ENCODE measurements at regions not wholly inside any gene's neighbourhood (a gene's known extent, or its start where the extent isn't known, plus 50 kb on each side); places are given as distances from the start of the nearest gene placed in this dataset.

DNA sequence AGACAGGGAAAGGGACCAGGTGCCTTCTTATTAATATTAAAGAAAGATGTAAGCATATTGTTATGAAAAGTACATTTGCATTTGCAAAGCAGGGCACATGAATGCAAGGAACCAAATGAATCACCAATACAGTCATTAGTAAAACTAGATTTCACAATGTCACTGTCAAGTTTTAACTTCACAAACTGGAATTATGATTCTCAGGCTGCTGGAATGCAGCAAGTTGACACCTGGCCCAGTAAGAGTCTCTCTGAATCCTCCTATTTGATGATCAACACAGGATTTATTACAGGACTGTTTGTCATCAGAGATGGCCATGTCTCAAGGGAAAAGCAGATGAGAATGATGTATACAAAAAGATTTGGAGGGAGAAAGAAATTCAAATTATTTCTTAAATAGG lies 72.9 kb upstream of the STK39 start:
- no peak overlapping the region for H3K4me3 Mint-ChIP-seq (ENCODE audit: unreplicated experiment)
- H3K27ac Mint-ChIP-seq (ENCODE audit: unreplicated experiment), result no peak overlapping the region
- DNase-seq (ENCODE audit: low spot score), result no peak
- no peaks in the 10 kb centered on the region for H3K36me3 Mint-ChIP-seq (ENCODE audit: low read depth)
- TF ChIP-seq CTCF (IDR thresholded peaks at IDR 0.05), result no peak
- peaks cover 20% of the 10 kb centered on the region for H3K4me1 Mint-ChIP-seq (ENCODE audit: low read depth)
- H3K9me3 Mint-ChIP-seq (ENCODE audit: low read depth), result peaks cover 6% of the 10 kb centered on the region
- no peaks in the 10 kb centered on the region for H3K27me3 Mint-ChIP-seq (ENCODE audit: low read depth)

DNA sequence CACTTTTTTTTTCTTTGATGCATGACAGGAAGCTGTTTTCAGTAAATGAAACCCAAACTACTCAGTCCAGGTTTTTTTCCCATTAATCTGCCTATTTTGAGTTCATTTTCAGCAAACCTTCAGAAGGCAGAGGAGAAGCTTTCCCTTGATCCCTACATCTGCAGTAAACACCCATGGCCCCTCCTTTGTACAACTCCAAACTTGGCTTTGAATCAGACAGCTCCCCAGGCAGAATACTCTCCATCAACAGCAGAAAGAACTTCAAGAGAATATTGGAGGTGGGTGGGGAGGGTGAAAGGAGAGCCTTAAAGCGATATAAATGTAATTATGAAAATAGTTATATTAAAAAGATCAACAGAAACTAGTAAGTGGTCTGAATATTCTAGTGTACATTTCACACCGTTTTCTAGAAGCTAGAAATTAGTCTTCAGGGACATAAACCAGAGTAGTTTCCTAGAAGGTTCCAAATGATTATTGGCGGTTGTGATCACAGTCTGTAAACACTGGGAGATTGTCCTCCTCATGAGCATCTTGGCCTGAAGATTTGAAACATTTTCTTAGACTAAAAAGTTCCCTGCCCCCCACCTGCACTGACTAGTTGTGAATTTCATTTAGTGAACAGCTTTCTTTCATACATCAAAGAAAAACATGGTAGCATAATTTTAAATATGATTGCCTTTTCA lies 75.1 kb upstream of the STK39 start:
- TF ChIP-seq CTCF (IDR thresholded peaks at IDR 0.05), result no peak
- Mint-ChIP-seq H3K9me3 (ENCODE audit: low read depth) (peaks cover 2% of the 10 kb centered on the region), H3K27me3 (ENCODE audit: low read depth) (no peaks in the 10 kb centered on the region), H3K27ac (ENCODE audit: unreplicated experiment) (no peak overlapping the region), H3K36me3 (ENCODE audit: low read depth) (no peaks in the 10 kb centered on the region), H3K4me3 (ENCODE audit: unreplicated experiment) (no peak overlapping the region), H3K4me1 (ENCODE audit: low read depth) (peaks cover 4% of the 10 kb centered on the region)
- DNase-seq (ENCODE audit: low spot score), result no peak

GRCh38 chr2:168323529-168324021 lies 76.2 kb upstream of the STK39 start:
- H3K4me1 Mint-ChIP-seq (ENCODE audit: low read depth), result peaks cover 4% of the 10 kb centered on the region

GRCh38 chr2:168326572-168326971 lies 79.2 kb upstream of the STK39 start:
- no peak for TF ChIP-seq CTCF (IDR thresholded peaks at IDR 0.05)
- H3K4me1 Mint-ChIP-seq (ENCODE audit: low read depth), result no peaks in the 10 kb centered on the region

More at GRCh38 chr2:168323529-168324021, 76.2 kb upstream of the STK39 start:
- Mint-ChIP-seq H3K27ac (ENCODE audit: unreplicated experiment) (no peak overlapping the region), H3K36me3 (ENCODE audit: low read depth) (no peaks in the 10 kb centered on the region), H3K27me3 (ENCODE audit: low read depth) (no peaks in the 10 kb centered on the region), H3K9me3 (ENCODE audit: low read depth) (peaks cover 2% of the 10 kb centered on the region), H3K4me3 (ENCODE audit: unreplicated experiment) (no peak overlapping the region)
- DNase-seq (ENCODE audit: low spot score), result no peak
- no peak for TF ChIP-seq CTCF (IDR thresholded peaks at IDR 0.05)

DNA sequence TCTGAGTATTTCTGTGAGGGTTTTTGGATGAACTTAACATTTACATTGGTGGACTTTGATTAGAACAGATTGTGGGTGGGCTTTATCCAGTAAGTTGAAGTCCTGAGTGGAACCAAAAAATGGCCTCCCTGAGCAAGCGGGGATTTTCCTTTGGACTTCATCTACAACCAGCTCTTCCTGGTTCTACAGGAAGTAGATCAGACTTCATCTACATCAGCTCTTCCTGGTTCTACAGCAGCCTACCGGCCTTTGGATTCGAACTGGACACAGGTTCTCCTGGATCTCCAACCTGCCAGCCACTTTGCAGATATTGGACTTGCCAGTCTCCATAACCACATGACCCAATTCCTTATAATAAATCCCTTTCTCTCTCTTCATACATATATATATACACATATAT lies 79.9 kb upstream of the STK39 start:
- H3K9me3 Mint-ChIP-seq (ENCODE audit: low read depth), result peaks cover 19% of the 10 kb centered on the region
- no peak for TF ChIP-seq CTCF (IDR thresholded peaks at IDR 0.05)
- no peak for DNase-seq (ENCODE audit: low spot score)
- H3K4me3 Mint-ChIP-seq (ENCODE audit: unreplicated experiment), result no peak overlapping the region
- peaks cover 10% of the 10 kb centered on the region for H3K36me3 Mint-ChIP-seq (ENCODE audit: low read depth)
- no peaks in the 10 kb centered on the region for H3K27me3 Mint-ChIP-seq (ENCODE audit: low read depth)
- no peak overlapping the region for H3K27ac Mint-ChIP-seq (ENCODE audit: unreplicated experiment)
- H3K4me1 Mint-ChIP-seq (ENCODE audit: low read depth), result no peaks in the 10 kb centered on the region

More at GRCh38 chr2:168326572-168326971, 79.2 kb upstream of the STK39 start:
- DNase-seq (ENCODE audit: low spot score), result no peak
- H3K4me3 Mint-ChIP-seq (ENCODE audit: unreplicated experiment), result no peak overlapping the region
- H3K9me3 Mint-ChIP-seq (ENCODE audit: low read depth), result peaks cover 19% of the 10 kb centered on the region
- no peak overlapping the region for H3K27ac Mint-ChIP-seq (ENCODE audit: unreplicated experiment)
- peaks cover 8% of the 10 kb centered on the region for H3K36me3 Mint-ChIP-seq (ENCODE audit: low read depth)
- no peaks in the 10 kb centered on the region for H3K27me3 Mint-ChIP-seq (ENCODE audit: low read depth)
